IPS-NIHi7 (cell line): ENCODE measurements at regions not wholly inside any gene's neighbourhood (a gene's known extent, or its start where the extent isn't known, plus 50 kb on each side); places are given as distances from the start of the nearest gene placed in this dataset.

ENCODE experiments used
- DNase-seq: peaks from one replicate; pipeline ENCODE4 v3.0.0; 2012; ENCODE audit warnings: mixed read lengths; ENCODE audit errors: extremely low spot score

DNA sequence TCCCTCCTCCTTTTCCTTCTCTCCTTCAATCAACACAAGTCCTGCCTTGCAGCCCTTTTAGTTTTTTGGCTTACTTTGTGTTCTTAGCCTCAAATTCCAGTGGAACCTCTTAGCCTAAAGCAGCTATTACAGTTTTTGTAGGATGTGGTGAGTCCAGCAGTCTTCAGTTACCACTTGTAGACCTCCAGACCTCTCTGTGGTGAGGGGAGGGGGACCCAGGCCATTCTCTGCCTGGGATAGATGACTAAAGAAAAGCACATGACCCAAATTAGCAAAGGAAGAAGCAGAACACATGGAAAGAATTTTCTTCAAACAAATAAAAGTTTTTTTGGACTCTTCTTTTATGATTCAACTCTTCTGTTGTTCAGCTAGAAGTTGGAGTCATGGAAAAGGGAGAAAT lies 246.5 kb downstream of the HAO1 start:
- no peak for DNase-seq

DNA sequence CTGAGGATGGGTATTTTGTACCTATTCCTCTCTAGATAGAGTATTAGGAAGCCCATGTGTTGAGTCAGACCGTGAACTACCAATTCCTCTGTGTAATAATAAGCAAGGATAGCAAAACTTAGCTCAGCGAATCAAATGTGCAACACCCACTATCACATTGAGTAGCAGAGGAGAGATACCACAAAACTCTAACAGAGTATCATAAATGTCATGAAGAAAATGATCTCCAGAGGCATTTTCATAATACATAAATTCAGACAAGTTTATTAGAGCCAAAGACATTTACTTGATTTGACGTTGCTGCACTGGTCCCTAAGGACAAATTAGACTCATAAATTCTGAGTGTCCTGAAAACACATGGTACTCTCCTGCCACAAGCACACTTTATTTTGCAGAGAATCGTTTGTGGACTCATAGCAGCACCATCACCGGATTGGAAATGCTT lies 245.2 kb downstream of the HAO1 start:
- no peak for DNase-seq

DNA sequence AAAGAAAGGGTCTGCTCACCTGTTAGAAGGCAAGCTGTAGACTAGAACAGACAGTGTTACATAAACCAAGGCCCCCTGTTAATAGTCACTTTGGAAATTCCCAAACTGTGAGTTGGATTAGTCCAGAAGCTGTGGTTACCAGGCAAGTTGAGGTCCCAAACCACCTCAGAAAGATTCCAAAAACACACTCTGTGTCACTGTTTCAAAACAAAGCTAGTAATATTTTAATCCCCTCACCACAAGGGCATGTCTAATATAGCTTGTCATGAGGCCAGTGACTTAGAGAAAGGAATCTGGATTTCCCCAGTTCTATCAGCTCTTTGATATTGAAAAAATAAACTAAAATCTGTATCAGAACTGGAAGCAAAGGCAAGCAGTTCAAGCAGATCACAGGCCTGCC lies 244.6 kb downstream of the HAO1 start:
- DNase-seq, result no peak

DNA sequence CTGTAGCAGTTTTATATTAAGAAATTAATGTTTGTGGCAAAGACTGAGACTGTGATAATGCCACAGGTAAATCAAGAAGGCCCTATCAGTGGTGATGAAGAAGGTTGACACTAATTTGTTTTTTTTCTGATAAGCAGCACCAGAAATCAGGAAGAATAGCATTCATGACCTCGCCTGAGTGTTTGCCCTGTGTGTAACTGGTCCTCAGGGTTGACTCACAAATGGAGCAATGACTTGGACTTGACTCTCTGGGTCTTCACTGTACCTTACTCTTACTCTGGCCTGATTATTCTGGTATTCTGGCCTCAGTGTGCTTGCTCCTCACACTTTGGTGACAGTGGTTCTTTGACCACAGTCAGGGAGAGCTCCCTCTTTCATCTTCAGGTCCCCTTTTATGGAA lies 243.9 kb downstream of the HAO1 start:
- DNase-seq, result no peak

DNA sequence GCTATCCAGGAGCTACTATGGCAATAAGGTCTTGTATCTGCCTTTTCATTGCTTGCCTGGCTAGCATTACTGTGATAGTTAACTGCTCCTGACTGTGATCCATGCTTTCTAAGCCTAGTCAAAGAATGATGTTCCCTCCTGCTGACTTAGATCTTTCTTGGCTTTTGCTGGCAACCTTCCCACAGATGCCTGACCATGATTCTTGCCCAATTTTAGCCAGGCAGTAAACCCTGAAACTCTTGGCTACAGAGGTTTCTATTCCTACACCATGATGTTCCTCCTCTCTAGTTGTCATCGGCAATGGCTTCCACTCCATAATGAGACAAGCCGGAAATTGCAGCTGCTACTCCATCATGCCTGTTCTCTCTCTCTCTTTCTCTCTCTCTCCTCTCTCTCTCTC lies 238.1 kb downstream of the HAO1 start:
- DNase-seq, result no peak

DNA sequence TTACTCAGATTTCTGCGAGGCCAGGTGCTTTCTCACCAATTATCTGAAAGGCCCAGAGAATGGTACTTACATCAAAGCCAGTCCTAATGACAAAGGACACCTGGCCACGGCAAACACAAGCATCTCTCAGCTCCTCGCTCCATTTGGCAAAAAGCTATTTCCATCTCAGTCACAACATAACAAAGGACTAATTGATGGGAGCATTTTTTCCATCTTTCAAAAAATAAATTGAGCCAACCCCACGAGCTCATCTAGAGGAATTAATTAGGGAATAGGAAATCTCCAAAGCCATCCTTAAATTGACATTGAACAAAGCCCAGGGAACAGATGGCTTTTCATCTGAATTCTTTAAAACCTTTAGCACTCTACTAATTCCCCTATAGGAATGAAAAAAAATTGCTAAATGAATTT lies 236.7 kb downstream of the HAO1 start:
- DNase-seq, result no peak

DNA sequence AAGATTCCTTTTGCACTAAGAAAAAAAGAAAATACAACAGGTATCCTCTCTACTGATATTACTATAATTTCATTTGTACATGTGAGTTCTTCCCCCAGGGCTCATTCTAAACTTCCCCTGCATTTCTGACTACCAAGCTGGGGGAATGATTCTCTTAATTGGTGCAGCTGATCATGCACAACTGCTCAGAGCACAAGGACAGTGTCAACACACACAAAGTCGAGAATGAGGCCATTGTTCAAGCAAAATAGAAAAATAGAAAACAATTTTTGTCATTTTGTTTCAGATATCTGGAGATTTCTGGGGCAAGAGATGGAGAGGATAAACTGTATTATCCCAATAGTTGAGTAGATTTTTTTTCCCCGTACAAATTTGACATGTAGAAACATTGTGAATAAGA lies 236.3 kb downstream of the HAO1 start:
- no peak for DNase-seq

DNA sequence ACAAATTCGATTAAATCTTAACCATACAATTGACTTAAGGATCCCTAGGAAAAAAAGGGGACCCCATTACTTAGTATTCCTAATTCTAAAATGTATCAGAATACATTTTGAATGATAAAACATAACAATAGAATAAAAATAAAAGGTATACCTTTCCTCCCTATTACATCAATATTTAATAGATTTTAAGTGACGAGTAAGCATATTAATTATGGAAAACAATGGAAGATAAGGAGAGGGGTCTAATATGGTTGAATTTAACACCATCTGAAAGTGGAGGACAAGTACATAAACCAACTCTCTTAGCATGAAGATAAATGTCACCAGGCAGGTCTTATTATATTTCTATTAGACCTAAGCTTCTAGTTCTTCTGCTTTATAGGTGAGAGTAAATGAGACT lies 232.1 kb downstream of the HAO1 start:
- no peak for DNase-seq

DNA sequence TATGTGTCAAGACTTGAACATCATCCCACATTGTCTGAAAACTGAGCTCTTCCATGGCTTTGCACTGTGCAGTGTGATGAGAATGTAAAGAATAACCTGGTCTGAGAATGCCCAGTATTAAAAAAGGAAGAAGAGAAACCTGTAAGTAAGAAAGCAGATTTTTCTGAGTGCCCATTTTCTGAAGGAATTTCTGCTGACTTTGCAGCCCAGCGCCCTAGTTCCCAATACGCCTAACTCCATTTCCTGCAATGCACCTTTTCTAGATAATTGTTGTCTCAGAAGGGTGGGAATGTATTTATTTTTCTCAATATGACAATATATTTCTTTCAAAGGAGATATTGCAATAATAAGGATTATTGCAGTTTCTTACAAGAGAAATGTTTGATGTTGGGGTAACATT lies 231.5 kb downstream of the HAO1 start:
- no peak for DNase-seq

DNA sequence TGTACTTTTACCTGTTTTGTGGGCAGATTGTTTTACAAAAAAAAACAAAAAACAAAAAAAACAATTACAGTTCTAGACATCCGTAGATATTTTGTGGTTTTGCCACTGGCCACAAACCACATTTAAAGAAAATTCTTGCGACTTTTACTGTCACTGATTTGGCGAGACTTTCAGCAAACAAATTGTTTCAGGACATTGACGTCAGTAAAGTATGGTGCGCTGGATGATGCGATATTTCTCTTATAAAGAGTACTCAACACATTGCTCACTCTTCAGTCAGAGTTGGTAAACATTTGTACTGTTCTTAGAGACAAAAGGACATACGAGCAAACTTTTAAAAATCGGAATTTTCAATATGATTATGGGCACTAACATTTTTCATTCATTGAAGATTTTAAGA lies 229.8 kb downstream of the HAO1 start:
- no peak for DNase-seq

DNA sequence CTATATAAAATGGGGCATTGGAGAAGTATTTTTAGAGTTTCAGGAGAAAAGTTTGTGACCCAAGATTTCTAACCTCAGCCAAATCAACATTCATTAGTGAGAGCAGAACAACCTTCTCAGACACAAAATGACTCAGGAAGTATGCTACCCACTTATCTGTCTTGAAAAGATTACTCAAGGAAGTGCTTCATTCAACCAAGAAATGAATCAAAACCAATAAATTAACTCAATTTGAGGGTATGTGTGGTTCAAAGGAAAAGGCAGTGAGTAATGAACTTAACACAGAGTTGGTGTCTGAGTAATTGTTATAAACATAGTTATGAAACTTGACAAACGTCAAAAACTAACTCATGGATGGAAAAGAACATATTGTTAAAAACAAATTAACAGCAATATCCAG lies 227.6 kb downstream of the HAO1 start:
- DNase-seq, result no peak

DNA sequence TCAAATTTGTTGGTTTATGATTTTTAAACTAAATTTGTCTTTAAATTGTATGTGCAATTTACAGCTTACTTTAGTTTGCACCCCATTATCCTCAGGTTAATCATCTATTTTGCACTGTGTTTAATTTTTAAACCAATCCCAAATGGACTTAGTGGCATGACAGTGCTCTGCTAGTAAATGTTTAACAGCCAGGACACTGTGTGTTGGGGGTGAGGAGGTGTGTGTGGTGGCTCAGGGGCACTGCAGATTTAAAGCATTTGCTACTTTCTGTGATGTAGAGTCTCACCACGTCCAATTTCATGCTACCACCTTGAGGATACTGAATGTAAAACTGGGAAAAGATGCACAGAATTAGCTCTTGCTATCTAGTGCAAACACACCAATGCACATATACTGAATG lies 225.7 kb downstream of the HAO1 start:
- DNase-seq, result no peak

DNA sequence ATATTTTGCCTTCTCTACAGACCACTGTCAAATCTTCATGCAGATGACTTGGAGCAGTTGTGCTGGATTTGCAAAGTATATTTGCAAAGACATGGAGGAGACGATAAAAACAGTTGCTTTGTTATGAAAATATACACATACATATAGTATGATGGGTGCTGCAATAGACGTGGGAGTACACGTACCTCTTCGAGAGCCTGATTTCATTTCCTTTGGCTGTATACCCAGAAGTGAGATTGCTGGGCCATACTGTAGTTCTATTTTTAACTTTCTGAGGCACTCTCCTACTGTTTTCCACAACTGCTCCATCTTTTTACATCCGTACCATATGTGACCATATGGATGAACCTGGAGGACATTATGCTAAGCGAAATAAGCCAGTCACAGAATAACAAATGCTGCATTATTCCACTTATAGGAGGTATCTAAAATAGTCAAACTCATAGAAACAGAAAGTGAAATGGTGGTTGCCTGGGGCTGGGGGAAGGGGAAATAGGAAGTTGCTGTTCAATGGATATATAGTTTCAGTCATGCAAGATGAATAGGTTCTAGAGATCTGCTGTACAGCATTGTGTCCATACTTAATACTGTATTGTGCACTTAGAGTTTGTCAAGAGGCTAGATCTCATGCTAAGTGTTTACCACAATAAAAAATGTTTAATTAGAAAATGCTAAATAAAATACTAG lies 223.8 kb downstream of the HAO1 start:
- no peak for DNase-seq

DNA sequence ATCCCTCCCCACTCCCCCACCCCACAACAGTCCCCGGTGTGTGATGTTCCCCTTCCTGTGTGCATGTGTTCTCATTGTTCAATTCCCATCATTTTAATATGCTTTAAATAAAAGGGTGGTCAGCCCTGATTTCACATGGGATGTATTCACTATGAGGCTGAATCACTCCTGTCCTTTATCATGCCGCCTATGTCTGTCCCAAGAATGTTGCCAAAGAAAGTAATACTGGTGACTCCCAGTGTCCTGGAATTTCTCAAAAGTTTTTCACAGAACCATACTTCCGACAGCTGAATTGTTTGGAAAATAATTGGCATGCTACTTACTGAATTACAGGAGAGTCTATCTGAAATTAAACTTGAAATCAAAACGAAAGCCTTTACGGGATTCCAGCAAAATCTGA lies 217.7 kb downstream of the HAO1 start:
- no peak for DNase-seq

DNA sequence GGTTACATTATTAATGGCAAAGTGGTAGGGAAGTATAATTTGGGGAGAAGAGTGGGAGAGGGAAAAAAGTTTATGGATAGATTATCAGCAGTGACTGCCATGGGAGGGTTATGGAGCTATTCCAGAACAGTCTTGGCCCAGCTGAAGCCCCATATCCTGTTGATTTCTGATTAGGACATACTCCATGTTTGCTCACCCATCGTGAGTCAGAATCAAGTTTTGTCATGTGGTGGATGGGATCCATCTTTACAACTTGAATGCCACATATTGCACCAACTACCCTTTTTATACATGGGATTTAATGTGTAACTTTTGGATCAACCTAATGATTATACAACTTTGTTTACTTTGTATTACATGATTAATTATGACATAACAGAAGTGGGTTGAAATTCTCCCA lies 217.0 kb downstream of the HAO1 start:
- DNase-seq, result no peak

DNA sequence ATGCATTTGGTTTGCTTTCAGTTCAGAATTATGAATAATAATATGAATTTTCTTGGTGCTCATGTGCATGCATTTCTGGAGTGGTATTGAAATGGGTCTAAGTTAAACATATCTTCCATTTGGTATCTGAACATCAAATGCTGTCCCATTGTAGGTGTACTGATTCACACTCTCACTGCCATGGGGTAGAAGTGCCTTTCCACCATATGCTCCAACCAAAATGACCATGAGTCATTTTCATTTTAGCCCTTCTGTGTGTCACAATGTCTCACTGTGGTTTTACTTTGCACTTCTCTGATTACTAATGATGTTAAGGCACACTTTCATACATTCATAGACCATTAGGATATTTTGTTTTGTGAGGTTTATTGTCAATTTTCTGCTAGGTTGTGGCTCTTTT lies 211.9 kb downstream of the HAO1 start:
- DNase-seq, result no peak

DNA sequence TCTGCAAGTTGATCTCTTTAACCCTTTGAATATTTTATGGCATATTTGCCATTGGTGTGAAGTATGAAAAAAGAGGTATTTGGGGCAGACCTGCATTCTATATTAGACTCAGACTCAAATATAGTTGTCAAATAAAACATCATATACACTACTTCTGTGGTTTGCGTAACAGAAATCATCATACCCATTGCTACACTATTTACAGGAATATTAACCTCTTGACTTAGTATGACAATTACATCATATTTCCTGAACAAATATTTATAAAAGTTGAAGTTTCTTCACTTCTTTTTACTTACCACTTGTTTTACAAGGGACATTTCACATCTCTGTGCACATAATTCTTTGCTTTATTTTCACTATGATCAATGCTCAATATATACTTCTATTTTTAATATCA lies 206.0 kb downstream of the HAO1 start:
- DNase-seq, result no peak

DNA sequence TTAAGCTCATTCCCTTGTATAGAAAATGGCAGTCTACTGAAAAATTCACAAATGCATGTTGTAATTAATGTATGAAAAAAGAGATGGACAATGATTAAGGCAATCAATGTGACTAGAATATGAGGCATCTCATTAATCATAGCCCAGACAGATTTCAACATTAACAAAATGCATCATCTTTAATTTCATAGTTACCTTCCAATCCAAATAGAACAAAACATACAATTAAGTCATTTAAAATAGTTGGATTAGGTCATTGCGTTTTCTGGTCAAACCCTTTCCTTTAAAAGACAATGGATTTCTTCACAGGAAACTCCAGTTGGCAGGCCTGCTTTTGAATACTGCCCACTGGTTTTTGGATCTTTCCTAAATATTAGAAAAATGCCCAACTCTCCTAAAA lies 203.9 kb downstream of the HAO1 start:
- no peak for DNase-seq

DNA sequence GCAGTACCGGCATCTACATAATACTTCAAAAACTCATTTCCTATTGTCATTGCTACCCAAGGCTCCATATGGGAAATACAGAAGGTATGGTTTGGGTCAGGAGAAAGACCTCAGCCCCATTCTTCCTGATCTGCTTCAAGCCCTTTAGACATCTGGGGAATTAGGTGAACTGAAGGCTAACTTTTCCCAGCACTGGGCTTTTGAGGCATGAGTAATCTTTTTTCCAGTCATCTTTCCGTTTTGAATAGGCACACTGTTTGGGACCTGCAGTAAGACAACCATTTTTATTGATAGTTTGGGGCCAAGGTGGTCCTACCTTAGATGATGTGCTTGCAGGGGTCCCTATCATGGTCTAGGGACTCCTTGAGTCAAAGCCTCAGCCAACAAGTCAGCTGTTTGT lies 198.4 kb downstream of the HAO1 start:
- no peak for DNase-seq

DNA sequence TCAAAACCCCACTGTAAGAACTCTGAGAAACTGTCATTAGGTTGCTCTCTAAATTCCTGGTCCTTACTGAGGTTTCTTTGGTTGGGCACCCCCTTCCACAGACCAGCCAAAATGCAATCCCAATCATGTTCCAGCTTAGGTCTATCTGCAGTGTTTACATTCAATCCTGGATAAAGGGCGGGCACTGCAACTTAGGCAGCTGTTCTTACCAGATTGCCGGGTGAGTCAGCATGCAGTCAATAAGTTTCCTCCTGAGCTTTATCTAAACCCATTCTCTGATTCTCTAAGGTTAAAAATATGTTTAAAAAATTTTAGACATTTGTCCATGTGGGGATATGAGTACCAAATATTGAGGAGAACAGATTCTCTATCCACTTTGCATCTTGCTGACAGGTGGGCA lies 197.8 kb downstream of the HAO1 start:
- DNase-seq, result no peak

DNA sequence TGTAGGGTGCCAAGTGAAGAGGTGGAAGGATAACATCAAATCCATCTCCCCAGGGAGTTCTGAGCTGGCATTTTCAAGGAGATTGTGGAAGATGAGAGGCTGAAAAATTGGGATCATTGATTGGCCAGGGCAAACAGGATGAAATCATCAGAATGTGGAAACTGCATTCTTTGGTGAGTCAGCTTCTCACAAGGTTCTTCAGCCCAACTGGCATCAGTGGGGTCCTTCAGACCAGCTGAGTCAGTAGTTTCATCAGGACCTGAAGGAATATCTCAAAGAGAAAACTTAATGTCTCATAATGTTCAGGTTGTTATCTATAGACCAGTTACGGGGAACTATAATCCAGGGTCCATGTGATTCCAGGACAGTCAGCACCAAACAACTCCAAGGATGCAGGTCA lies 195.8 kb downstream of the HAO1 start:
- no peak for DNase-seq

DNA sequence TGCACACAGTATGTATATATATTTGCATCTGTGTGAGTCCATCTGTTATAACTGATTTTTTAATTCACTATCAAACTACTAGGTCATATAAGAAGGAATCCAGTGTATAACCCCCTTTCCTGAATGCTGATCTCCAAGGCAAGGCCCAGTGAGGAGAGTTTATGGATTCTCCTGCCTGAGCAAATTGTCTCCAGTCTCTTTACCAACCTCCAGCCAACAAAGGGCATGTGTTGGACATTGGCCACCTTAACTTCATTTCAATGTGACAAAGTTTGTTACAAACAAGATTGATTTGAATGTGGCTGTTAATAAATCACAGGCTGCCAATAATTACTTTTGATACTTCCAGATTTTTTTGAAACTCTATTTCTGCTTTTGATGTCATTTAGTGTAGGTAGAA lies 191.6 kb downstream of the HAO1 start:
- no peak for DNase-seq

DNA sequence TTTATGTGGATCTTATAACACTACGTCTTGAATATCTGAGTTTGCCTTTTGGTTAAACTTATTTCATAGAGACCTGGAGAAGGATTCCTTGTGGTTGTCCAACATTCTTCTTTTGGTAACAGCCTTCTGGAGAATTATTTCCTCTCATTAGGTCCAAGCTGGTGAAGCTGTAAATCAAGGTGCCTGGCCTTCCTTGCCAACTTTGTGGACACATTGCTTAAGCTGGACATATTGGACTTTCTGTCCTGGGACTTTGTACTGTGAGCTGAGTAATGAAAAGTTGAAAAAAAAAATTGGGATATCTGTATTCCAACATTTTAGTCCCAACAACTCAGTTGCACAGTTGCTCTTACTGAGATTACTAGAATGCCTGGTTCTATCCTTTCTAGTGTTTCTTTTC lies 186.2 kb downstream of the HAO1 start:
- no peak for DNase-seq

DNA sequence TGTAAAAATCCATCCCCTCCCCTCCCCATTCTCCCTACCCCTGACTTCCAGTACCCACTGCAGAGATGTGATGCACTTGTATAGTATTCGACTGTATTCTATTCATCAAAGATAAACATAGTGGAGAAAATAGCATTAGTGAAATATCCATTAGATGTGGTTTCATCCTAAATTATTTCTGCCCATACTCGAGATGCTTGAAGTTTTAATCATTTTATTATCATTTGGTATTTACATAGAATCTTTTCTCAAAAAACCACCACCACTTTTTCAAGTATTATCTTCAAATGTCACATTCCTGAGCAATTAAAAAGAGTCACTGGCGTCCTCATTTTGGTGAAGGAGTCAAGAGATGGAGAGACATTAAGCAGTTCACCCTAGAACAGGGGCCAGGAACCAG lies 181.9 kb downstream of the HAO1 start:
- no peak for DNase-seq
